GM12872 (cell line): ENCODE measurements at regions not wholly inside any gene's neighbourhood (a gene's known extent, or its start where the extent isn't known, plus 50 kb on each side); places are given as distances from the start of the nearest gene placed in this dataset.

Experiments used
- CTCF ChIP-seq: IDR thresholded peaks from 3 replicates; pipeline ENCODE4 v1.5.1; 2011; ENCODE audit warnings: low read depth, mild to moderate bottlenecking, low read length, moderate library complexity; ENCODE audit not compliant: insufficient read depth

- TF ChIP-seq CTCF = no peak
These were observed 138.4 kb upstream of the ALDH1B1 start for GRCh38 chr9:38254151-38254550.

GRCh38 chr9:38253200-38253599, 139.3 kb upstream of the ALDH1B1 start:
- no peak for TF ChIP-seq CTCF

- no peak for TF ChIP-seq CTCF
These were observed 141.3 kb upstream of the ALDH1B1 start for GRCh38 chr9:38251036-38251860.

- no peak for TF ChIP-seq CTCF
These were observed 142.0 kb upstream of the ALDH1B1 start for GRCh38 chr9:38250279-38251035.

GRCh38 chr9:38249587-38250210, 142.8 kb upstream of the ALDH1B1 start:
- TF ChIP-seq CTCF = no peak

- no peak for TF ChIP-seq CTCF
These were observed 143.5 kb upstream of the ALDH1B1 start for GRCh38 chr9:38249049-38249448.

- no peak for TF ChIP-seq CTCF
These were observed 145.7 kb upstream of the ALDH1B1 start for GRCh38 chr9:38246833-38247232.
